HepG2 (cell line): ENCODE measurements at regions not wholly inside any gene's neighbourhood (a gene's known extent, or its start where the extent isn't known, plus 50 kb on each side); places are given as distances from the start of the nearest gene placed in this dataset.

Experiments used
- ARNTL ChIP-seq: sonication (generic); formaldehyde crosslinking; IDR thresholded peaks from 2 replicates; pipeline ENCODE4 v1.4.0; 2020; ENCODE audit warnings: mild to moderate bottlenecking, missing genetic modification reagents
- CTCF ChIP-seq: sonication (generic); formaldehyde crosslinking; IDR thresholded peaks from 2 replicates; pipeline ENCODE4 v1.5.0; 2020; ENCODE audit warnings: mild to moderate bottlenecking, missing genetic modification reagents, moderate library complexity
- HMGXB4 ChIP-seq, 2 experiments: sonication (generic) in 1 of 2; formaldehyde crosslinking in 1 of 2; IDR thresholded peaks; 2 replicates each; pipeline versions ENCODE4 v1.4.0 to v1.6.1; 2018 to 2020; ENCODE audit warnings: missing genetic modification reagents in 2 of 2, borderline replicate concordance in 1 of 2, low read depth in 1 of 2, mild to moderate bottlenecking in 1 of 2, missing biosample characterization in 1 of 2
- HOMEZ ChIP-seq: IDR thresholded peaks from 2 replicates; pipeline ENCODE4 v1.6.1; 2016; ENCODE audit warnings: low read depth
- MYNN ChIP-seq: sonication (generic); formaldehyde crosslinking; IDR thresholded peaks from 2 replicates; pipeline ENCODE4 v1.4.0; 2020; ENCODE audit warnings: mild to moderate bottlenecking, low read depth, missing genetic modification reagents
- NR2C2 ChIP-seq: sonication (generic); formaldehyde crosslinking; IDR thresholded peaks from 2 replicates; pipeline ENCODE4 v1.4.0; 2020; ENCODE audit warnings: missing genetic modification reagents, mild to moderate bottlenecking, moderate library complexity, borderline replicate concordance
- POLR2AphosphoS5 ChIP-seq: IDR thresholded peaks from 2 replicates; pipeline ENCODE4 v1.6.1; 2012; ENCODE audit warnings: low read depth, low read length
- TRIM22 ChIP-seq: fragments of 450-650 bp; IDR thresholded peaks from 2 replicates; pipeline ENCODE4 v1.6.1; 2017
- ZBTB21 ChIP-seq: sonication (generic); formaldehyde crosslinking; IDR thresholded peaks from 2 replicates; pipeline ENCODE4 v1.4.0; 2020; ENCODE audit warnings: missing genetic modification reagents
- ZC3H4 ChIP-seq: sonication (generic); formaldehyde crosslinking; IDR thresholded peaks from 2 replicates; pipeline ENCODE4 v1.4.0; 2020; ENCODE audit warnings: missing genetic modification reagents, borderline replicate concordance
- ZNF12 ChIP-seq: sonication (generic); formaldehyde crosslinking; IDR thresholded peaks from 2 replicates; pipeline ENCODE4 v1.5.0; 2020; ENCODE audit warnings: missing genetic modification reagents
- ZNF260 ChIP-seq: sonication (generic); formaldehyde crosslinking; IDR thresholded peaks from 2 replicates; pipeline ENCODE4 v1.4.0; 2020; ENCODE audit warnings: missing genetic modification reagents, low read depth, mild to moderate bottlenecking, borderline replicate concordance
- ZNF614 ChIP-seq: IDR thresholded peaks from 2 replicates; pipeline ENCODE4 v1.6.1; 2018; ENCODE audit warnings: missing biosample characterization, missing genetic modification reagents, inconsistent platforms, borderline replicate concordance
- ZNF775 ChIP-seq: sonication (generic); formaldehyde crosslinking; IDR thresholded peaks from 2 replicates; pipeline ENCODE4 v1.4.0; 2020; ENCODE audit warnings: missing genetic modification reagents, mild to moderate bottlenecking, moderate library complexity, borderline replicate concordance

GRCh38 chr2:149725234-149725633 is 137.7 kb upstream of the MMADHC start:
- TF ChIP-seq HMGXB4 (CRISPR knock-in tag; IDR thresholded peaks at IDR 0.05; ENCODE audit: borderline replicate concordance in 1 of 2, low read depth in 1 of 2) (no peak), ARNTL (CRISPR knock-in tag) (no peak), NR2C2 (CRISPR knock-in tag) (no peak), ZNF775 (CRISPR knock-in tag) (no peak), POLR2AphosphoS5 (no peak), HOMEZ (no peak), ZC3H4 (CRISPR knock-in tag) (no peak), ZNF260 (CRISPR knock-in tag) (no peak), MYNN (no peak), ZNF12 (CRISPR knock-in tag) (no peak), ZNF614 (CRISPR knock-in tag) (no peak), TRIM22 (no peak), CTCF (CRISPR knock-in tag) (no peak), ZBTB21 (CRISPR knock-in tag) (no peak)
